GM10266 (cell line): ENCODE measurements at regions not wholly inside any gene's neighbourhood (a gene's known extent, or its start where the extent isn't known, plus 50 kb on each side); places are given as distances from the start of the nearest gene placed in this dataset.
"Not testable (repeated sequence)": the region's sequence is repeated elsewhere in the genome, so short reads cannot be mapped to it uniquely, and the experiment has no call there.

Experiments
- DNase-seq: peaks from one replicate; pipeline ENCODE4 v3.0.0; 2012; ENCODE audit errors: extremely low spot score
- CTCF ChIP-seq: IDR thresholded peaks from 2 replicates; pipeline ENCODE4 v1.5.1; 2012; ENCODE audit warnings: mild to moderate bottlenecking, low read depth; ENCODE audit not compliant: control insufficient read depth, insufficient read depth; ENCODE audit errors: missing control alignments

GRCh38 chr12:25320123-25321006 is 69.6 kb upstream of the KRAS start:
- peak; percentile 22 for DNase-seq

GRCh38 chr12:25319233-25319984 is 68.7 kb upstream of the KRAS start:
- DNase-seq = no peak
- no peak for TF ChIP-seq CTCF

More at GRCh38 chr12:25320123-25321006, 69.6 kb upstream of the KRAS start:
- no peak for TF ChIP-seq CTCF

- TF ChIP-seq CTCF = no peak
Measured at GRCh38 chr12:25317553-25317952, 66.8 kb upstream of the KRAS start.

GRCh38 chr12:25315388-25315787 is 64.7 kb upstream of the KRAS start:
- no peak for DNase-seq
- no peak for TF ChIP-seq CTCF

More at GRCh38 chr12:25317553-25317952, 66.8 kb upstream of the KRAS start:
- DNase-seq = no peak

GRCh38 chr12:25313266-25313990 is 62.7 kb upstream of the KRAS start:
- DNase-seq = not testable (repeated sequence)

- DNase-seq = no peak
- no peak for TF ChIP-seq CTCF
Measured at GRCh38 chr12:25311506-25311905, 60.8 kb upstream of the KRAS start.

GRCh38 chr12:25310071-25310470 is 59.3 kb upstream of the KRAS start:
- DNase-seq = not testable (repeated sequence)
